ENCODE measurements at regions not wholly inside any gene's neighbourhood (a gene's known extent, or its start where the extent isn't known, plus 50 kb on each side); places are given as distances from the start of the nearest gene placed in this dataset.

GRCh38 chr11:8800520-8801110, 110.4 kb upstream of the AKIP1 start:
- no peak for DNase-seq (ENCODE audit: low read depth in 1 of 2, low spot score in 1 of 2)
- TF ChIP-seq GABPA (IDR thresholded peaks at IDR 0.05; ENCODE audit: low read depth) = no peak
- TF ChIP-seq POLR2AphosphoS5 (IDR thresholded peaks at IDR 0.05; ENCODE audit: low read depth) = no peak
- no peak for TF ChIP-seq SPI1 (IDR thresholded peaks at IDR 0.05; ENCODE audit: borderline replicate concordance, low read depth)
- no peak for TF ChIP-seq CTCF (IDR thresholded peaks at IDR 0.05; ENCODE audit: insufficient read depth, low read length)
- TF ChIP-seq REST (IDR thresholded peaks at IDR 0.05; ENCODE audit: insufficient replicate concordance, low read depth) = no peak
- Histone ChIP-seq H3K27me3 (ENCODE audit: insufficient read depth, poor library complexity, severe bottlenecking) (no peaks in the 10 kb centered on the region), H3K4me3 (replicated peaks; ENCODE audit: insufficient read depth, low read length) (no peak overlapping the region), H3K27ac (replicated peaks) (no peak overlapping the region)

- Histone ChIP-seq H3K27ac (replicated peaks) (no peak overlapping the region), H3K27me3 (ENCODE audit: insufficient read depth, poor library complexity, severe bottlenecking) (no peaks in the 10 kb centered on the region), H3K4me3 (replicated peaks; ENCODE audit: insufficient read depth, low read length) (no peak overlapping the region)
- DNase-seq (ENCODE audit: low read depth in 1 of 2, low spot score in 1 of 2) = no peak
- TF ChIP-seq POLR2AphosphoS5 (IDR thresholded peaks at IDR 0.05; ENCODE audit: low read depth) (no peak), SPI1 (IDR thresholded peaks at IDR 0.05; ENCODE audit: borderline replicate concordance, low read depth) (no peak), REST (IDR thresholded peaks at IDR 0.05; ENCODE audit: insufficient replicate concordance, low read depth) (no peak), GABPA (IDR thresholded peaks at IDR 0.05; ENCODE audit: low read depth) (no peak), CTCF (IDR thresholded peaks at IDR 0.05; ENCODE audit: insufficient read depth, low read length) (no peak)
Observed at GRCh38 chr11:8801121-8801520, 109.9 kb upstream of the AKIP1 start.

- peak in 1 of 2 experiments; percentile 41 for DNase-seq (ENCODE audit: low read depth in 1 of 2, low spot score in 1 of 2)
- no peaks in the 10 kb centered on the region for H3K27me3 ChIP-seq (ENCODE audit: insufficient read depth, poor library complexity, severe bottlenecking)
- no peak overlapping the region for H3K4me3 ChIP-seq (replicated peaks; ENCODE audit: insufficient read depth, low read length)
- TF ChIP-seq REST (IDR thresholded peaks at IDR 0.05; ENCODE audit: insufficient replicate concordance, low read depth) (no peak), CTCF (IDR thresholded peaks at IDR 0.05; ENCODE audit: insufficient read depth, low read length) (no peak), SPI1 (IDR thresholded peaks at IDR 0.05; ENCODE audit: borderline replicate concordance, low read depth) (peak; percentile 26; the same call in 1 of the 2 replicates)
- H3K27ac ChIP-seq (replicated peaks) = peak overlapping the region; percentile 41
Observed at GRCh38 chr11:8802251-8802650, 108.7 kb upstream of the AKIP1 start.

Measured in HL-60 (cell line).